SK-N-MC (cell line): ENCODE measurements at regions not wholly inside any gene's neighbourhood (a gene's known extent, or its start where the extent isn't known, plus 50 kb on each side); places are given as distances from the start of the nearest gene placed in this dataset.
"Not testable (repeated sequence)": the region's sequence is repeated elsewhere in the genome, so short reads cannot be mapped to it uniquely, and the experiment has no call there.

ENCODE experiments used
- DNase-seq: peaks from one replicate; pipeline ENCODE4 v3.0.0-alpha.2; 2011; ENCODE audit warnings: low read depth, low spot score
- H3K27ac ChIP-seq: fragments of 200-600 bp; sonication (generic); 2 replicates; pipeline ENCODE4 v1.5.1; 2016; ENCODE audit warnings: mixed run types
- H3K36me3 ChIP-seq: fragments of 200-600 bp; sonication (generic); 2 replicates; pipeline ENCODE4 v1.6.1; 2017; ENCODE audit warnings: antibody characterized with exemption, low read length, mixed read lengths; ENCODE audit not compliant: insufficient read depth
- H3K4me3 ChIP-seq: fragments of 200-600 bp; sonication (generic); 2 replicates; pipeline ENCODE4 v1.5.1; 2016
- H3K9ac ChIP-seq: fragments of 200-600 bp; sonication (generic); 2 replicates; pipeline ENCODE4 v1.8.0; 2017; ENCODE audit warnings: mixed run types, mixed read lengths; ENCODE audit not compliant: insufficient read length
- H3K9me3 ChIP-seq: fragments of 200-600 bp; sonication (generic); 2 replicates; pipeline ENCODE4 v1.6.1; 2017; ENCODE audit warnings: low read depth, mild to moderate bottlenecking, antibody characterized with exemption, low read length, moderate library complexity, mixed read lengths
- EZH2 ChIP-seq: fragments of 200-600 bp; sonication (generic); IDR thresholded peaks from one replicate; pipeline ENCODE4 v1.6.1; 2017; ENCODE audit warnings: antibody characterized with exemption
- FOXP2 ChIP-seq: optimal IDR thresholded peaks from 2 replicates; pipeline ENCODE3; 2011; ENCODE audit warnings: mild to moderate bottlenecking, moderate library complexity; ENCODE audit not compliant: insufficient read depth; ENCODE audit errors: extremely low read length, control extremely low read depth
- POLR2AphosphoS5 ChIP-seq: IDR thresholded peaks from 2 replicates; pipeline ENCODE4 v1.6.1; 2012; ENCODE audit warnings: mild to moderate bottlenecking, low read depth, low read length, borderline replicate concordance

DNA sequence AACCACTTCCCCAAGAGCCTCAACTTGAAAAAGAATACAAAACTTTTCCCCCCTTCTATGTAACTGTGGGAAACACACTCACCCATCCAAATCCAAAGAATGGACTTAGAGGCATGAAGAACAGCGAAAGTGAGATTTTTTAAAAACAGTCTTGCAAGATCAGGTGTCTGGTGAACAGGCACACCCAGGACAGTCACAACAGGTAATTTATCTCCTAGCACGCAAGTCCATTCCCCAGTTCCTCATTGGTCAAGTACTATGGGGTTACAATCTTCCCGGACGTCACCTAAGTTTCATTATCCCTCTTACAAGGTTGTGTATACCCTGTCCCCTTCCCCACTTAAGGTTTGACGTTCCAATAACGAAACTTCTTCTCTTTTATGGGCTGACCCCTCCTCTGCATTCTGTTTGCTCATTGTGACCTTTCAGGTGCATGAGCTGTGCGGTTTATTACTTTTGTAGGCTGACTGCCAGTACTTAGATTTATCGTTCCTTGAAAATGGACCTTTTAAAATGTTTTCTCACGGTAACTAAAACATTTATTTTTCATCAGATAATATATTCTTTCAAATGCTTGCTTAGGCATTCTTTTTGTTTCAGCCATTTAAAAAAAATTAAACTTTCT lies 1401.9 kb downstream of the FAM181B start:
- Histone ChIP-seq H3K9ac (no peak overlapping the region), H3K4me3 (no peak overlapping the region), H3K9me3 (no peaks in the 10 kb centered on the region), H3K27ac (no peak overlapping the region), H3K36me3 (no peaks in the 10 kb centered on the region)
- no peak for DNase-seq
- TF ChIP-seq FOXP2 (no peak), POLR2AphosphoS5 (no peak), EZH2 (no peak)

DNA sequence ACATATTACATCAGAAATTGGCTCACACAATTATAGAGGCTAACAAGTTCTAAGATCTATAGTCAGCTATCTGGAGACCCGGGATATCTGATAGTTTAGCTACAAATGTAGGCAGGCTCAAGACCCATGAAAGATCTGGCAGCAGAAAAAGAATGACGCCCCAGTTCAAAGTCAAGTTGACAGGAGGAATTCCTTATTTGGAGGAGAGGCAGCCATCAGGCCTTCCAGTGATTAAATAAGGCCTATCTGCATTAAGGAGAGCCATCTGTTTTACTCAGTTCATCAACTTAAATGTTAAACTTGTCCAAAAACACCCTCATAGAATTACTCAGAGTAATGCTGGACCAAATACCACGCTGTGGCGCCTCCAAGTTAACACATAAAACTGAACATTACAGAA lies 1402.6 kb downstream of the FAM181B start:
- TF ChIP-seq POLR2AphosphoS5 (no peak), FOXP2 (no peak), EZH2 (no peak)
- H3K9ac ChIP-seq: no peak overlapping the region
- H3K36me3 ChIP-seq: no peaks in the 10 kb centered on the region
- no peak overlapping the region for H3K4me3 ChIP-seq
- H3K9me3 ChIP-seq: no peaks in the 10 kb centered on the region
- H3K27ac ChIP-seq: no peak overlapping the region
- DNase-seq: no peak

DNA sequence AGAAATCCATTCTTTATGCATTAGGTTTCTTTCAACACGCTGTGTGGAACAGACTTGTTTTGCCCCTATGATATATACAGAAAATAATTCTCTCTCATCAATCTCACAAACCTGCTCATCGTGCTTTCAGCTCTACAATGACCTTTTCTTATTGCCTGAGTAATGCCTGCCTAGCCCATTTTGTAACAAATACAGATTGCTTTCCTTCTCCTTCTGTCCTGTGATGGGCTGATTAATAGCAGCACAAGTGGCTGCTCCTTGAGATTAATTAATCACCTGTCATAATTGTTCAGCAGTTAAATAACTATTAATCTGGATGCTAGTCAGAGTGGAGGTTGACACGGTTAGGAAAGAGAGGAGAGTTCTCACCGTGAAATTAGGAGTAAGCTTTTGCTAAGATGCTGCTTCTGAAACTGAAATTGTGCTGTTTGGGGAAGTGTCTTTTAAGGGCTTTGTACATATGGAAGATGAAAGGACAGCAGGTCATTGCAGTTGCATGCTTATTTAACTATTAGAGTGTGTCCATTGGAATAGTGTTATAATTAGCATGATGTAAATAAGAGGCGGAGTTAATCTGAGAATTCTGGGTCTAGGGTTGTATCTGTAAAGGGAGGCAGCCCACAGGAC lies 1430.5 kb downstream of the FAM181B start:
- no peak overlapping the region for H3K27ac ChIP-seq
- H3K36me3 ChIP-seq: no peaks in the 10 kb centered on the region
- TF ChIP-seq FOXP2 (no peak), EZH2 (no peak), POLR2AphosphoS5 (no peak)
- no peak overlapping the region for H3K4me3 ChIP-seq
- H3K9me3 ChIP-seq: no peaks in the 10 kb centered on the region
- no peak overlapping the region for H3K9ac ChIP-seq
- no peak for DNase-seq

DNA sequence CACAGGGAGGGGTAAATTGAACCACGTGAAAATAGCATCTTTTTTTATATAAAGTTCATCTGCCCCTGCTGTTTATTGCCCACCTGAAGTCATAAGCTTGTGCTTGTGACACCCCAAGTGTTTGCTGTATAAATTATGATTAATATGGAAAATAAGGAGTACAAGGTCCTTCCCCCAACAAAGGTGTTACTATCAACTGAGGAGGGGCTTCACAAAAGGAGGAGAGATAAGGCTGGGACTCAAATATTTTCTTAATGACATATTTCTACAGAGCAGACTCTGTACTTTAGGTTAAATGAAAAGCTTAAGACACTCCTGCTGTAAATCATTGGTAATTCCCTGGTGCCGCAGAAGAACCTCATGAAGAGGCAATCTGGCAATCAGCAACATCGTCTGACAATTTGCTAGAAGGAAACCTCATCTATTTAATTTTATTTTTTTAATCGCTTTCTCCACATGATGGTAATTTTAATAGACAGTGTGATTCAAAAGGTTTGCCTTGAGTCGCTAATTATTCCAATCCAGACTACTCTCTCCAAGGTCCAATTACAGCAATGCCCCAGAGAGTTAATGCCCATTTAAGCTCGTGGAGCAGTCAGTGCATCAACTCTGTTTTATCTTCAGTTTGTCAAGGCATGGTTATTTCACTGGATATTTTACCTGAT lies 1432.4 kb downstream of the FAM181B start:
- TF ChIP-seq EZH2: no peak
- TF ChIP-seq POLR2AphosphoS5: no peak
- TF ChIP-seq FOXP2: no peak
- Histone ChIP-seq H3K9me3 (no peaks in the 10 kb centered on the region), H3K36me3 (no peaks in the 10 kb centered on the region), H3K9ac (no peak overlapping the region), H3K4me3 (no peak overlapping the region), H3K27ac (no peak overlapping the region)
- no peak for DNase-seq

DNA sequence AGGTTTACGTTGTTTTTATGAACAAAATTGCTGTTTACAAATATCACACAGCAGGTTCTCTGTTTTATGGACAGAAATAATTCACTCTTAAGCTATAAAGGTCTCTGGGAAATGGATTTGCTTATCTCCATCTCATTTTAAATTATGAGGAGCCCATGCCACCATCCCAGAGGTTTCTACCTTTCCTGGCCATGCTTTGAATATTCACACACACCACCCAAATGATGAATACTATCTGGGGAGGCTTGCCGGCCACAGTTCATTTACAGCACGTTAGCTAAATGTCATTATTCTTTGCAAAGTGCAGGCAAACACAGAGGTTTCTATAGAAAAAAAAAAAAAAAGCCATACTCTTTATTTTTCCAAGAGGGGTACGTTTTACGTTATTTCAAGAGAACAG lies 1446.7 kb downstream of the FAM181B start:
- Histone ChIP-seq H3K36me3 (no peaks in the 10 kb centered on the region), H3K9ac (no peak overlapping the region), H3K4me3 (no peak overlapping the region), H3K9me3 (no peaks in the 10 kb centered on the region), H3K27ac (no peak overlapping the region)
- TF ChIP-seq FOXP2 (no peak), POLR2AphosphoS5 (no peak), EZH2 (no peak)
- no peak for DNase-seq

DNA sequence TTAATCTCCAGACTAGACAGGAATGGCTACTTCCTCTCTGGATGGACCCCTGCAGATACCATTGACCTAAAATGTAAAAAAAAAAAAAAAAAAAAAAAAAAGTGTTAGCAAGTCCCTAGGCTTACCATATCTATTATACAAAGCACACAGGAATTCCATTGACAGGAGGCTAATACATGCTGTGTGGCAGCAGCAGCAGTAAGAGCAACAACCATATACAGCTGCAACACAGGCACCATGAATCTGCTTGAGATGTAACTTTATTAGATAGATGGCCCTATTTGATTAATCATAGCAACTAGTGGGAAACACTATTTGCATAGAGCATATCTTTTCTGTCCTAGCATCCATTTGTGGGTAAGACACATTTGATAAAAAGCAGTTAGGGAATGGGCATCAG lies 1447.1 kb downstream of the FAM181B start:
- Histone ChIP-seq H3K9me3 (no peaks in the 10 kb centered on the region), H3K9ac (no peak overlapping the region), H3K27ac (no peak overlapping the region), H3K4me3 (no peak overlapping the region), H3K36me3 (no peaks in the 10 kb centered on the region)
- no peak for DNase-seq
- TF ChIP-seq POLR2AphosphoS5: no peak

DNA sequence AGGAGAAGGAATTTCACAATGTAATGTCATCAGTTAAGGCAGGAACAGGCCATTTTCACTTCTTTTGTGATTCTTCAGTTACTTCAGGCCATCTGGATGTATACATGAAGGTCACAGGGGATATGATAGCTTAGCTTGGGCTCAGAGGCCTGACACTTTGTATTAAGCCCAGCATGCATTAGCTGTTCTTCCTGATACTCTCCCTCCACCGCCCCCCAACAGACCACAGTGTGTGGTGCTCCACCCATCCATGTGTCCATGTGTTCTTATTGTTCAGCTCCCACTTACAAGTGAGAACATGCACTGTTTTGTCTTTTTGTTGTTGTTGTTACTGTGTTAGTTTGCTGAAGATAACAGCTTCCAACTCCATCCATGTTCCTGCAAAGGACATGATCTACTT lies 1453.4 kb downstream of the FAM181B start:
- H3K9ac ChIP-seq, DNase-seq, H3K9me3 ChIP-seq: not testable (repeated sequence)

DNA sequence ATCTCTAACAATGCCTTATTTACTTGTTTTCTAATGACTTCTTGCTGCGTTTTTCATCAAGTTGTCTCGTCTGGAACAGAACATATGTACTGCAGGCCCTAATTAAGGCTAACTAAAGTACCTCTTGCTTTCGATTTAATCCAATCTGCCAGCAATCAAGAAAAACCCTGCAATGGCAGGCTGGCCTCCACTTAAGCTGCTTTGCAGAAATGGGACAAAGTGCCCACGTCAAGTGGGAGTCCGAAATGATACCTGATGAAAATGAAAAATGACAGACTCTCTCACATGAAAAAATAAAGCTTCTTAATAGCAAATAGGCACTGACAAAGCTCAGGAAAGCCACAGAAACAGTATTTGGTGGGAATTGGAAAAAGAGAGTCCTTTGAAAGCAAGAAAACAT lies 1454.7 kb downstream of the FAM181B start:
- TF ChIP-seq POLR2AphosphoS5 (no peak), EZH2 (no peak), FOXP2 (no peak)
- H3K36me3 ChIP-seq: no peaks in the 10 kb centered on the region
- no peak overlapping the region for H3K9ac ChIP-seq
- DNase-seq: no peak
- no peaks in the 10 kb centered on the region for H3K9me3 ChIP-seq
- no peak overlapping the region for H3K4me3 ChIP-seq
- H3K27ac ChIP-seq: no peak overlapping the region

More for the DNA sequence above, 1453.4 kb downstream of the FAM181B start:
- H3K4me3 ChIP-seq, H3K27ac ChIP-seq, H3K36me3 ChIP-seq: not testable (repeated sequence)

DNA sequence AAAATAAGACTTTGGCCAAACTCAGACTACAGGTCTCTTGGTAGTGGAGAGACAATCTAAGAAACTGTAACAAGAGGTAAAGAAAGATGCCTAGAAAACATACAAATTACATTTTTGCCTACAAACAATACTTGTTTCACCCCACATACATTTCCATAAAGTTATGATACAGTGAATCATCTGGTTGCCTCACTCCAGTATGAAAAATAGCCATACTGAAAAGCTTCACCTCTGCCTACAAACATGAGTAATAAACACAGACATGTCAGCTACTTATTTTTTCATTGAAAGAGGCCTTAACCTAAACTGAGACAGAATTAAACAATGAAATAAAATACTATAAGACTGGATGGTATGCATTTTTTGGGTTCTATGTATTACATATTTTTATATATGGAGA lies 1463.0 kb downstream of the FAM181B start:
- Histone ChIP-seq H3K9me3 (no peaks in the 10 kb centered on the region), H3K4me3 (no peak overlapping the region), H3K9ac (no peak overlapping the region), H3K36me3 (no peaks in the 10 kb centered on the region), H3K27ac (no peak overlapping the region)
- TF ChIP-seq FOXP2: no peak
- TF ChIP-seq POLR2AphosphoS5: no peak
- no peak for TF ChIP-seq EZH2
- DNase-seq: no peak
